ENCODE measurements at regions not wholly inside any gene's neighbourhood (a gene's known extent, or its start where the extent isn't known, plus 50 kb on each side); places are given as distances from the start of the nearest gene placed in this dataset.

- H3K79me2 ChIP-seq (ENCODE audit: insufficient read depth, low read length): no peaks in the 10 kb centered on the region
- H3K4me3 ChIP-seq (ENCODE audit: low read depth in 1 of 2, low read length in 2 of 2): no peak overlapping the region
- no peak overlapping the region for H3K27ac ChIP-seq (ENCODE audit: low read length)
- no peak for DNase-seq
- H3K36me3 ChIP-seq (ENCODE audit: insufficient read depth, low read length): no peaks in the 10 kb centered on the region
- no peak overlapping the region for H3K4me2 ChIP-seq (ENCODE audit: insufficient read depth, low read length)
- no peaks in the 10 kb centered on the region for H3K4me1 ChIP-seq (ENCODE audit: insufficient read depth, low read length)
- no peak overlapping the region for H3K9ac ChIP-seq (ENCODE audit: low read depth, low read length)
- peaks cover 3% of the 10 kb centered on the region for H3K27me3 ChIP-seq (ENCODE audit: insufficient read depth, low read length, poor library complexity)
- TF ChIP-seq EZH2 (IDR thresholded peaks at IDR 0.05; ENCODE audit: borderline replicate concordance, low read depth, low read length, severe bottlenecking) (no peak), CTCF (IDR thresholded peaks at IDR 0.05; ENCODE audit: borderline replicate concordance, extremely low read depth, low read length, poor library complexity, severe bottlenecking) (no peak)
- no peak overlapping the region for H2AFZ ChIP-seq (ENCODE audit: low read depth, low read length)
- ATAC-seq (ENCODE audit: insufficient read depth, low read depth): no peak
- no peaks in the 10 kb centered on the region for H3K9me3 ChIP-seq (ENCODE audit: insufficient read depth, low read length, severe bottlenecking)
- no peaks in the 10 kb centered on the region for H4K20me1 ChIP-seq (ENCODE audit: insufficient read depth, low read length)
Measured at GRCh38 chr20:16842486-16843120, 94.4 kb downstream of the OTOR start.

- Histone ChIP-seq H3K4me1 (ENCODE audit: insufficient read depth, low read length) (no peaks in the 10 kb centered on the region), H3K36me3 (ENCODE audit: insufficient read depth, low read length) (no peaks in the 10 kb centered on the region), H3K4me3 (ENCODE audit: low read depth in 1 of 2, low read length in 2 of 2) (no peak overlapping the region), H3K27me3 (ENCODE audit: insufficient read depth, low read length, poor library complexity) (peaks cover 3% of the 10 kb centered on the region), H3K9ac (ENCODE audit: low read depth, low read length) (no peak overlapping the region), H3K9me3 (ENCODE audit: insufficient read depth, low read length, severe bottlenecking) (no peaks in the 10 kb centered on the region), H3K4me2 (ENCODE audit: insufficient read depth, low read length) (no peak overlapping the region), H3K27ac (ENCODE audit: low read length) (no peak overlapping the region), H3K79me2 (ENCODE audit: insufficient read depth, low read length) (no peaks in the 10 kb centered on the region), H2AFZ (ENCODE audit: low read depth, low read length) (no peak overlapping the region), H4K20me1 (ENCODE audit: insufficient read depth, low read length) (no peaks in the 10 kb centered on the region)
- no peak for ATAC-seq (ENCODE audit: insufficient read depth, low read depth)
- TF ChIP-seq CTCF (IDR thresholded peaks at IDR 0.05; ENCODE audit: borderline replicate concordance, extremely low read depth, low read length, poor library complexity, severe bottlenecking): no peak
- TF ChIP-seq EZH2 (IDR thresholded peaks at IDR 0.05; ENCODE audit: borderline replicate concordance, low read depth, low read length, severe bottlenecking): no peak
- no peak for DNase-seq
Measured at GRCh38 chr20:16844406-16844805, 96.2 kb downstream of the OTOR start.

- Histone ChIP-seq H2AFZ (ENCODE audit: low read depth, low read length) (no peak overlapping the region), H4K20me1 (ENCODE audit: insufficient read depth, low read length) (no peaks in the 10 kb centered on the region), H3K4me1 (ENCODE audit: insufficient read depth, low read length) (no peaks in the 10 kb centered on the region), H3K27ac (ENCODE audit: low read length) (no peak overlapping the region), H3K9ac (ENCODE audit: low read depth, low read length) (no peak overlapping the region), H3K4me3 (ENCODE audit: low read depth in 1 of 2, low read length in 2 of 2) (no peak overlapping the region), H3K4me2 (ENCODE audit: insufficient read depth, low read length) (no peak overlapping the region), H3K9me3 (ENCODE audit: insufficient read depth, low read length, severe bottlenecking) (no peaks in the 10 kb centered on the region), H3K27me3 (ENCODE audit: insufficient read depth, low read length, poor library complexity) (peaks cover 3% of the 10 kb centered on the region), H3K36me3 (ENCODE audit: insufficient read depth, low read length) (no peaks in the 10 kb centered on the region), H3K79me2 (ENCODE audit: insufficient read depth, low read length) (no peaks in the 10 kb centered on the region)
- TF ChIP-seq EZH2 (IDR thresholded peaks at IDR 0.05; ENCODE audit: borderline replicate concordance, low read depth, low read length, severe bottlenecking) (no peak), CTCF (IDR thresholded peaks at IDR 0.05; ENCODE audit: borderline replicate concordance, extremely low read depth, low read length, poor library complexity, severe bottlenecking) (no peak)
- DNase-seq (no peak), ATAC-seq (ENCODE audit: insufficient read depth, low read depth) (no peak)
Measured at GRCh38 chr20:16846006-16846405, 97.8 kb downstream of the OTOR start.

Measured in DND-41 (cell line).